ENCODE measurements at regions not wholly inside any gene's neighbourhood (a gene's known extent, or its start where the extent isn't known, plus 50 kb on each side); places are given as distances from the start of the nearest gene placed in this dataset.

- TF ChIP-seq, protein P1, sequence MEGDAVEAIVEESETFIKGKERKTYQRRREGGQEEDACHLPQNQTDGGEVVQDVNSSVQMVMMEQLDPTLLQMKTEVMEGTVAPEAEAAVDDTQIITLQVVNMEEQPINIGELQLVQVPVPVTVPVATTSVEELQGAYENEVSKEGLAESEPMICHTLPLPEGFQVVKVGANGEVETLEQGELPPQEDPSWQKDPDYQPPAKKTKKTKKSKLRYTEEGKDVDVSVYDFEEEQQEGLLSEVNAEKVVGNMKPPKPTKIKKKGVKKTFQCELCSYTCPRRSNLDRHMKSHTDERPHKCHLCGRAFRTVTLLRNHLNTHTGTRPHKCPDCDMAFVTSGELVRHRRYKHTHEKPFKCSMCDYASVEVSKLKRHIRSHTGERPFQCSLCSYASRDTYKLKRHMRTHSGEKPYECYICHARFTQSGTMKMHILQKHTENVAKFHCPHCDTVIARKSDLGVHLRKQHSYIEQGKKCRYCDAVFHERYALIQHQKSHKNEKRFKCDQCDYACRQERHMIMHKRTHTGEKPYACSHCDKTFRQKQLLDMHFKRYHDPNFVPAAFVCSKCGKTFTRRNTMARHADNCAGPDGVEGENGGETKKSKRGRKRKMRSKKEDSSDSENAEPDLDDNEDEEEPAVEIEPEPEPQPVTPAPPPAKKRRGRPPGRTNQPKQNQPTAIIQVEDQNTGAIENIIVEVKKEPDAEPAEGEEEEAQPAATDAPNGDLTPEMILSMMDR (IDR thresholded peaks at IDR 0.05; ENCODE audit: low read depth, low read length, missing control alignments): no peak
- DNase-seq (ENCODE audit: extremely low read depth, low read depth): no peak
- H3K4me3 ChIP-seq (replicated peaks; ENCODE audit: low read depth, low read length): no peak overlapping the region
These were observed 155.4 kb downstream of the DIPK2A start for GRCh38 chr3:144127014-144127413.

GRCh38 chr3:144127700-144128099, 156.1 kb downstream of the DIPK2A start:
- no peak overlapping the region for H3K4me3 ChIP-seq (replicated peaks; ENCODE audit: low read depth, low read length)
- no peak for DNase-seq (ENCODE audit: extremely low read depth, low read depth)

GRCh38 chr3:144128108-144128892, 156.7 kb downstream of the DIPK2A start:
- TF ChIP-seq, protein P1 (IDR thresholded peaks at IDR 0.05; ENCODE audit: low read depth, low read length, missing control alignments): no peak
- no peak for DNase-seq (ENCODE audit: extremely low read depth, low read depth)
- no peak overlapping the region for H3K4me3 ChIP-seq (replicated peaks; ENCODE audit: low read depth, low read length)

More at GRCh38 chr3:144127700-144128099, 156.1 kb downstream of the DIPK2A start:
- TF ChIP-seq, protein P1 (IDR thresholded peaks at IDR 0.05; ENCODE audit: low read depth, low read length, missing control alignments): no peak

DNA sequence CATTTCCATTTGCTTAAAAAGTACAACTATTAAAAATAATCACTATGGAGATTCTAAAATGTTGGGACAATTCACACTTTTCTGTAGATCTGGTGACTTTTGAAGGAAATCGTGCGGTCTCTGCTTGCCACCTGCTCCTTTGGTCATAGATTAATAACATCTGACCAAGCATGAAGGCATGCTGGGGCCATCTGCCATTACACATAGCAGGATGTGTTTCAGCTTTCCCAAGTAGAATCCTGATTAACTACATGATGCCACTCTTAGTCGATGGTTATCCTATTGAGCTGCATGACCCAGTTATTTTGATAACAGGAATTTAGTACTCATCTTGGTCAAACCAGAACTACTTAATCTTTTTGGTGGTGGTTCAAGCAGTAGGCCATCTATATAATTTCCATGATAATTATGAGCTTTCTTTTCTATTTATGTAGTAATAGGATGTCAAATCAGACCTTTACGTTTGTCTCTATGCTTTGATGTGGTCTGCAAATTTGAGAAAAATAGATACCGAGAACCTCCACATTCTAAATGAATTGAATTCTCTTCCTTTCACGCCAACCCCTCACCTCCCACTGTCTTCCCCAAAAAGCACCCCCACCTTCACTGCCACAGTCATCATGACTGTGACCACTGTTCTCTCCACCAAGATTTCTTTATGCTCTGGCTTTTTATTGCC, 158.1 kb downstream of the DIPK2A start:
- peak; percentile 14 for DNase-seq (ENCODE audit: extremely low read depth, low read depth)
- no peak overlapping the region for H3K4me3 ChIP-seq (replicated peaks; ENCODE audit: low read depth, low read length)
- TF ChIP-seq, protein P1 (IDR thresholded peaks at IDR 0.05; ENCODE audit: low read depth, low read length, missing control alignments): no peak

GRCh38 chr3:144141074-144141473, 169.5 kb downstream of the DIPK2A start:
- TF ChIP-seq, protein P1 (IDR thresholded peaks at IDR 0.05; ENCODE audit: low read depth, low read length, missing control alignments): no peak
- no peak overlapping the region for H3K4me3 ChIP-seq (replicated peaks; ENCODE audit: low read depth, low read length)
- DNase-seq (ENCODE audit: extremely low read depth, low read depth): no peak

GRCh38 chr3:144141496-144141895, 169.9 kb downstream of the DIPK2A start:
- DNase-seq (ENCODE audit: extremely low read depth, low read depth): no peak
- H3K4me3 ChIP-seq (replicated peaks; ENCODE audit: low read depth, low read length): no peak overlapping the region
- TF ChIP-seq, protein P1 (IDR thresholded peaks at IDR 0.05; ENCODE audit: low read depth, low read length, missing control alignments): no peak
